ACC112 (cell line): ENCODE measurements at regions not wholly inside any gene's neighbourhood (a gene's known extent, or its start where the extent isn't known, plus 50 kb on each side); places are given as distances from the start of the nearest gene placed in this dataset.

Experiments
- H2AFZ ChIP-seq: fragments of 200-600 bp; sonication (generic); one replicate; pipeline ENCODE4 v1.6.0; 2017; ENCODE audit warnings: antibody characterized with exemption, low read length; ENCODE audit not compliant: unreplicated experiment
- H3K27ac ChIP-seq: fragments of 200-600 bp; sonication (generic); 2 replicates; pipeline ENCODE4 v1.5.1; 2014; ENCODE audit warnings: low read depth, mild to moderate bottlenecking, antibody characterized with exemption, low read length, moderate library complexity
- H3K27me3 ChIP-seq: fragments of 200-600 bp; sonication (generic); 2 replicates; pipeline ENCODE4 v1.6.1; 2014; ENCODE audit warnings: mild to moderate bottlenecking, antibody characterized with exemption, low read length, moderate library complexity, mixed read lengths; ENCODE audit not compliant: insufficient read depth
- H3K36me3 ChIP-seq: fragments of 200-600 bp; sonication (generic); 2 replicates; pipeline ENCODE4 v1.6.1; 2016; ENCODE audit warnings: mild to moderate bottlenecking, antibody characterized with exemption, low read length, moderate library complexity, mixed read lengths; ENCODE audit not compliant: insufficient read depth
- H3K4me1 ChIP-seq: fragments of 200-600 bp; sonication (generic); one replicate; pipeline ENCODE4 v1.6.1; 2016; ENCODE audit warnings: low read length, mixed read lengths; ENCODE audit not compliant: insufficient read depth, unreplicated experiment, control insufficient read depth
- H3K4me3 ChIP-seq: fragments of 200-600 bp; sonication (generic); 2 replicates; pipeline ENCODE4 v1.5.1; 2014; ENCODE audit warnings: mild to moderate bottlenecking, low read depth, low read length
- H3K79me2 ChIP-seq: fragments of 200-600 bp; sonication (generic); one replicate; pipeline ENCODE4 v1.6.0; 2016; ENCODE audit warnings: low read length; ENCODE audit not compliant: control insufficient read depth, unreplicated experiment, insufficient read depth

- Histone ChIP-seq H3K27ac (peak overlapping the region; percentile 91), H2AFZ (peak overlapping the region; percentile 63), H3K4me1 (peaks cover 36% of the 10 kb centered on the region), H3K27me3 (no peaks in the 10 kb centered on the region), H3K4me3 (no peak overlapping the region), H3K79me2 (no peaks in the 10 kb centered on the region), H3K36me3 (no peaks in the 10 kb centered on the region)
These were observed 123.4 kb downstream of the NXNL2 start for GRCh38 chr9:88658311-88658822.

GRCh38 chr9:88659126-88659525, 124.1 kb downstream of the NXNL2 start:
- Histone ChIP-seq H3K27ac (peak overlapping the region; percentile 91), H3K4me1 (peaks cover 29% of the 10 kb centered on the region), H3K27me3 (no peaks in the 10 kb centered on the region), H2AFZ (no peak overlapping the region), H3K79me2 (no peaks in the 10 kb centered on the region), H3K36me3 (no peaks in the 10 kb centered on the region), H3K4me3 (no peak overlapping the region)

- no peak overlapping the region for H3K4me3 ChIP-seq
- no peak overlapping the region for H3K27ac ChIP-seq
- no peaks in the 10 kb centered on the region for H3K27me3 ChIP-seq
- no peaks in the 10 kb centered on the region for H3K79me2 ChIP-seq
- H3K4me1 ChIP-seq, result peaks cover 21% of the 10 kb centered on the region
- no peak overlapping the region for H2AFZ ChIP-seq
- no peaks in the 10 kb centered on the region for H3K36me3 ChIP-seq
These were observed 125.6 kb downstream of the NXNL2 start for GRCh38 chr9:88660611-88661010.

GRCh38 chr9:88661759-88662158, 126.8 kb downstream of the NXNL2 start:
- peaks cover 21% of the 10 kb centered on the region for H3K4me1 ChIP-seq
- H3K27ac ChIP-seq, result no peak overlapping the region
- no peaks in the 10 kb centered on the region for H3K27me3 ChIP-seq
- no peaks in the 10 kb centered on the region for H3K79me2 ChIP-seq
- H2AFZ ChIP-seq, result no peak overlapping the region
- H3K36me3 ChIP-seq, result no peaks in the 10 kb centered on the region
- H3K4me3 ChIP-seq, result no peak overlapping the region

- H3K36me3 ChIP-seq, result no peaks in the 10 kb centered on the region
- peaks cover 3% of the 10 kb centered on the region for H3K4me1 ChIP-seq
- H3K27me3 ChIP-seq, result no peaks in the 10 kb centered on the region
- H3K79me2 ChIP-seq, result no peaks in the 10 kb centered on the region
- no peak overlapping the region for H3K4me3 ChIP-seq
- H3K27ac ChIP-seq, result 0 out of 2 replicates have a peak overlapping the region, but pooled peaks have one; percentile 23
- no peak overlapping the region for H2AFZ ChIP-seq
These were observed 128.9 kb downstream of the NXNL2 start for GRCh38 chr9:88663771-88664419.

- Histone ChIP-seq H3K27ac (no peak overlapping the region), H3K27me3 (no peaks in the 10 kb centered on the region), H3K4me3 (no peak overlapping the region), H3K36me3 (no peaks in the 10 kb centered on the region), H3K79me2 (no peaks in the 10 kb centered on the region), H2AFZ (no peak overlapping the region), H3K4me1 (no peaks in the 10 kb centered on the region)
These were observed 129.8 kb downstream of the NXNL2 start for GRCh38 chr9:88664773-88665172.

- no peak overlapping the region for H3K27ac ChIP-seq
- no peaks in the 10 kb centered on the region for H3K79me2 ChIP-seq
- no peaks in the 10 kb centered on the region for H3K4me1 ChIP-seq
- H2AFZ ChIP-seq, result no peak overlapping the region
- no peaks in the 10 kb centered on the region for H3K36me3 ChIP-seq
- H3K4me3 ChIP-seq, result no peak overlapping the region
- H3K27me3 ChIP-seq, result no peaks in the 10 kb centered on the region
These were observed 138.1 kb downstream of the NXNL2 start for GRCh38 chr9:88672874-88673689.

- Histone ChIP-seq H2AFZ (peak overlapping the region; percentile 32), H3K36me3 (no peaks in the 10 kb centered on the region), H3K79me2 (no peaks in the 10 kb centered on the region), H3K27ac (no peak overlapping the region), H3K4me3 (no peak overlapping the region), H3K27me3 (no peaks in the 10 kb centered on the region), H3K4me1 (no peaks in the 10 kb centered on the region)
These were observed 138.9 kb downstream of the NXNL2 start for GRCh38 chr9:88673886-88674285.

- Histone ChIP-seq H3K4me1 (peaks cover 14% of the 10 kb centered on the region), H3K27me3 (no peaks in the 10 kb centered on the region), H3K27ac (no peak overlapping the region), H2AFZ (no peak overlapping the region), H3K4me3 (no peak overlapping the region), H3K79me2 (no peaks in the 10 kb centered on the region), H3K36me3 (no peaks in the 10 kb centered on the region)
These were observed 141.7 kb downstream of the NXNL2 start for GRCh38 chr9:88676644-88677043.

GRCh38 chr9:88678008-88678407, 143.0 kb downstream of the NXNL2 start:
- Histone ChIP-seq H3K79me2 (no peaks in the 10 kb centered on the region), H3K36me3 (no peaks in the 10 kb centered on the region), H3K4me3 (no peak overlapping the region), H2AFZ (no peak overlapping the region), H3K4me1 (peaks cover 14% of the 10 kb centered on the region), H3K27me3 (no peaks in the 10 kb centered on the region), H3K27ac (no peak overlapping the region)

- no peak overlapping the region for H3K27ac ChIP-seq
- H3K36me3 ChIP-seq, result no peaks in the 10 kb centered on the region
- H3K4me3 ChIP-seq, result no peak overlapping the region
- H3K27me3 ChIP-seq, result no peaks in the 10 kb centered on the region
- peaks cover 14% of the 10 kb centered on the region for H3K4me1 ChIP-seq
- no peaks in the 10 kb centered on the region for H3K79me2 ChIP-seq
- no peak overlapping the region for H2AFZ ChIP-seq
These were observed 143.5 kb downstream of the NXNL2 start for GRCh38 chr9:88678431-88678830.
